Sigmoid colon (tissue), 6 donors: ENCODE measurements at regions not wholly inside any gene's neighbourhood (a gene's known extent, or its start where the extent isn't known, plus 50 kb on each side); places are given as distances from the start of the nearest gene placed in this dataset.
"Not testable (repeated sequence)": the region's sequence is repeated elsewhere in the genome, so short reads cannot be mapped to it uniquely, and the experiment has no call there.

Source experiments
- DNase-seq: peaks from one replicate; pipeline ENCODE4 v3.0.0-alpha.2; 2019
- H3K27ac ChIP-seq, 4 donors: fragments of 200-600 bp; sonication (generic); one replicate each; pipeline ENCODE4 v1.5.1; 2016 to 2019; ENCODE audit warnings: mild to moderate bottlenecking in 1 of 4
- H3K27me3 ChIP-seq, 3 donors: fragments of 200-600 bp; sonication (generic); one replicate each; pipeline ENCODE4 v1.5.1; 2019; ENCODE audit warnings: mild to moderate bottlenecking in 1 of 3
- H3K36me3 ChIP-seq, 4 donors: fragments of 200-600 bp; sonication (generic); one replicate each; pipeline ENCODE4 v1.5.1; 2016 to 2019
- H3K4me1 ChIP-seq, 4 donors: fragments of 200-600 bp; sonication (generic); one replicate each; pipeline ENCODE4 v1.5.1; 2017 to 2019
- H3K4me3 ChIP-seq, 4 donors: fragments of 200-600 bp; sonication (generic); one replicate each; pipeline ENCODE4 v1.5.1; 2017 to 2019; ENCODE audit warnings: mild to moderate bottlenecking in 2 of 4, moderate library complexity in 1 of 4
- H3K9me3 ChIP-seq, 4 donors: fragments of 200-600 bp in 3 of 4; sonication (generic) in 3 of 4; one replicate each; pipeline versions ENCODE4 v1.5.1 to v1.6.1; 2013 to 2019
- CTCF ChIP-seq, 4 experiments: fragments of 450-650 bp in 3 of 4; fragments of 200-600 bp in 1 of 4; IDR thresholded peaks; one replicate each; pipeline ENCODE4 v1.5.1; 2016 to 2019; ENCODE audit warnings: antibody characterized with exemption in 4 of 4, mild to moderate bottlenecking in 3 of 4, moderate library complexity in 2 of 4
- EP300 ChIP-seq, 4 donors: sonication (generic); formaldehyde crosslinking; IDR thresholded peaks; one replicate each; pipeline ENCODE4 v1.6.1; 2017; ENCODE audit warnings: antibody characterized with exemption in 4 of 4
- POLR2A ChIP-seq, 2 donors: fragments of 450-650 bp; IDR thresholded peaks; one replicate each; pipeline ENCODE4 v1.6.1; 2016; ENCODE audit warnings: antibody characterized with exemption in 2 of 2, mild to moderate bottlenecking in 2 of 2, moderate library complexity in 2 of 2
- POLR2AphosphoS5 ChIP-seq, 4 donors: sonication (generic); formaldehyde crosslinking; IDR thresholded peaks; one replicate each; pipeline ENCODE4 v1.6.1; 2017; ENCODE audit warnings: antibody characterized with exemption in 4 of 4
- WGBS, 2 donors: extraction: QIAGEN DNeasy Blood & Tissue Kit; methylation state at CpG; one replicate each; pipeline ENCODE4 v1.1.7; 2013; 5-methylcytosine and 5-hydroxymethylcytosine counted together
- intact Hi-C: fragments of 100-400 bp; cut with DNase I; formaldehyde crosslinking; loops from one replicate; pipeline ENCODE4 v1.15.1; 2023
- donor health status: healthy with polysubstance abuse.
- donor health status: healthy.

- Histone ChIP-seq H3K4me3 (no peak overlapping the region), H3K27ac (no peak overlapping the region), H3K36me3 (no peaks in the 10 kb centered on the region), H3K9me3 (no peaks in the 10 kb centered on the region), H3K4me1 (peaks cover 0 to 4% (median 0%) of the 10 kb centered on the region in 4 donors), H3K27me3 (no peaks in the 10 kb centered on the region)
- no peak for DNase-seq
- no peak for TF ChIP-seq POLR2A (IDR thresholded peaks at IDR 0.05)
- no peak for TF ChIP-seq EP300 (IDR thresholded peaks at IDR 0.05)
- no peak for TF ChIP-seq CTCF (IDR thresholded peaks at IDR 0.05)
- no peak for TF ChIP-seq POLR2AphosphoS5 (IDR thresholded peaks at IDR 0.05)
- intact Hi-C loops = no loop called here
- 50 to 51% methylated on average over 6 of the region's 6 CpGs for WGBS, 2 donors
These were observed 156.4 kb upstream of the SH3BP4 start for GRCh38 chr2:234795272-234795920.

DNA sequence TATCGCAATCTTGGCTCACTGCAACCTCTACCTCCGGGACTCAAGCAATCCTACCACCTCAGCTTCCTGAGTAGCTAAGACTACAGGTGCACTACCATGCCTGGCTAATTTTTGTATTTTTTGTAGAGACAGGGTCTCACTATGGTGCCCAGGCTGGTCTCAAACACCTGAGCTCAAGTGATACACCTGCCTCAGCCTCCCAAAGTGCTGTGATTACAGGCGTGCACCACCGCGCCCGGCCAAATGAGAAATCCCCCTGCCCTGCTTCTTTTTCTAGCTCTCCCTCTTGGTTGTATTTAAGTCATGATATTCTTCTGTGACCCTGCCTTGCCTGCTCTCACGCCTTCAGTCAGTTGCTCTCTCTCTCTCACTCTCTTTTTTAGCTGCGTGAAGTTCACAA lies 157.0 kb upstream of the SH3BP4 start:
- Histone ChIP-seq H3K4me3 (no peak overlapping the region), H3K27me3 (no peaks in the 10 kb centered on the region), H3K4me1 (peaks cover 0 to 4% (median 0%) of the 10 kb centered on the region in 4 donors), H3K9me3 (no peaks in the 10 kb centered on the region), H3K27ac (no peak overlapping the region), H3K36me3 (no peaks in the 10 kb centered on the region)
- 93 to 95% methylated on average over 8 of the region's 8 CpGs for WGBS, 2 donors
- no peak for TF ChIP-seq POLR2AphosphoS5 (IDR thresholded peaks at IDR 0.05)
- no peak for TF ChIP-seq EP300 (IDR thresholded peaks at IDR 0.05)
- no peak for TF ChIP-seq CTCF (IDR thresholded peaks at IDR 0.05)
- TF ChIP-seq POLR2A (IDR thresholded peaks at IDR 0.05) = no peak
- intact Hi-C loops = no loop called here
- no peak for DNase-seq

- no peak for TF ChIP-seq EP300 (IDR thresholded peaks at IDR 0.05)
- no peak for TF ChIP-seq POLR2AphosphoS5 (IDR thresholded peaks at IDR 0.05)
- TF ChIP-seq CTCF (IDR thresholded peaks at IDR 0.05) = no peak
- TF ChIP-seq POLR2A (IDR thresholded peaks at IDR 0.05) = no peak
- Histone ChIP-seq H3K27me3 (no peaks in the 10 kb centered on the region), H3K4me1 (peaks cover 0 to 4% (median 0%) of the 10 kb centered on the region in 4 donors), H3K9me3 (no peaks in the 10 kb centered on the region), H3K36me3 (no peaks in the 10 kb centered on the region), H3K27ac (no peak overlapping the region), H3K4me3 (no peak overlapping the region)
- intact Hi-C loops = no loop called here
- DNase-seq = no peak
- WGBS, 2 donors = 88 to 91% methylated on average over 8 of the region's 8 CpGs
These were observed 158.5 kb upstream of the SH3BP4 start for GRCh38 chr2:234793212-234793785.

DNA sequence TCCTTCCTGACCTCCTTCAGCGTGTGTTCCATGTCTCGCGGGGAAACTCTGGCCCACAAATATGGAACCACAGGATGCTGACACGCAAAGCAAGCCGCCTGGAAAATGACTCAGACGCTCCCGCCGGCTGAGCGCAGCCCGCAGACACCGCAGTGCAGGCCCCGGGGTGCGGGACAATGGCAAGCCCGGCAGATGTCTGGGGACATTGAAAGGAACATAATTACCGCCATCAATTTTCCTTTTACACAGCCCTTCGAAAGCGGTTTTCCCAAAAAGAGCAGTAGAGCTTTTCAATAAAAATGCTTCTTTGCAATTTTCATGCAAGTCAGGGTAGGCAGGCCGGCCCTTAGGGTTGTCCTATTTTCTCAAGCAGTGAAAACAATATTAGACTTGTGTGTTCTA lies 159.2 kb upstream of the SH3BP4 start:
- Histone ChIP-seq H3K27me3 (no peaks in the 10 kb centered on the region), H3K4me3 (no peak overlapping the region), H3K9me3 (no peaks in the 10 kb centered on the region), H3K27ac (no peak overlapping the region), H3K4me1 (peaks cover 0 to 4% (median 0%) of the 10 kb centered on the region in 4 donors), H3K36me3 (no peaks in the 10 kb centered on the region)
- intact Hi-C loops = no loop called here
- no peak for DNase-seq
- no peak for TF ChIP-seq EP300 (IDR thresholded peaks at IDR 0.05)
- no peak for TF ChIP-seq POLR2AphosphoS5 (IDR thresholded peaks at IDR 0.05)
- no peak for TF ChIP-seq POLR2A (IDR thresholded peaks at IDR 0.05)
- no peak for TF ChIP-seq CTCF (IDR thresholded peaks at IDR 0.05)
- WGBS, 2 donors = 93 to 94% methylated on average over 18 of the region's 18 CpGs

- H3K36me3 ChIP-seq, H3K4me3 ChIP-seq, DNase-seq, H3K27ac ChIP-seq, H3K27me3 ChIP-seq, H3K9me3 ChIP-seq, intact Hi-C loops, H3K4me1 ChIP-seq: not testable (repeated sequence)
- WGBS, 2 donors = 94 to 95% methylated on average over 8 of the region's 8 CpGs
These were observed 159.7 kb upstream of the SH3BP4 start for GRCh38 chr2:234792096-234792495.
